Activated naive CD4-positive, alpha-beta T cell treated with Interleukin-2 at 50 U/mL for 16 hours (primary cell): ENCODE measurements at regions not wholly inside any gene's neighbourhood (a gene's known extent, or its start where the extent isn't known, plus 50 kb on each side); places are given as distances from the start of the nearest gene placed in this dataset.

ENCODE experiments used
- DNase-seq: peaks from one replicate; pipeline ENCODE4 v3.0.0-alpha.2; 2020

GRCh38 chr5:39523821-39524220, 99.0 kb upstream of the DAB2 start:
- DNase-seq: no peak

- DNase-seq: no peak
Measured at GRCh38 chr5:39521940-39522590, 97.3 kb upstream of the DAB2 start.

- no peak for DNase-seq
Measured at GRCh38 chr5:39521098-39521860, 96.5 kb upstream of the DAB2 start.

GRCh38 chr5:39520232-39520572, 95.4 kb upstream of the DAB2 start:
- DNase-seq: no peak

- no peak for DNase-seq
Measured at GRCh38 chr5:39519566-39520231, 94.9 kb upstream of the DAB2 start.

GRCh38 chr5:39519079-39519478, 94.3 kb upstream of the DAB2 start:
- DNase-seq: no peak

- no peak for DNase-seq
Measured at GRCh38 chr5:39518516-39518915, 93.7 kb upstream of the DAB2 start.

GRCh38 chr5:39517800-39518199, 93.0 kb upstream of the DAB2 start:
- DNase-seq: no peak

- no peak for DNase-seq
Measured at GRCh38 chr5:39515881-39516280, 91.1 kb upstream of the DAB2 start.

- no peak for DNase-seq
Measured at GRCh38 chr5:39513236-39513635, 88.5 kb upstream of the DAB2 start.

GRCh38 chr5:39506211-39506610, 81.4 kb upstream of the DAB2 start:
- no peak for DNase-seq

- DNase-seq: no peak
Measured at GRCh38 chr5:39505791-39506190, 81.0 kb upstream of the DAB2 start.

GRCh38 chr5:39505363-39505762, 80.6 kb upstream of the DAB2 start:
- DNase-seq: no peak

GRCh38 chr5:39503155-39503554, 78.4 kb upstream of the DAB2 start:
- DNase-seq: no peak

- no peak for DNase-seq
Measured at GRCh38 chr5:39502704-39503103, 77.9 kb upstream of the DAB2 start.

GRCh38 chr5:39501397-39501796, 76.6 kb upstream of the DAB2 start:
- DNase-seq: no peak

GRCh38 chr5:39500551-39501175, 75.9 kb upstream of the DAB2 start:
- no peak for DNase-seq

- no peak for DNase-seq
Measured at GRCh38 chr5:39498278-39498952, 73.6 kb upstream of the DAB2 start.

- DNase-seq: no peak
Measured at GRCh38 chr5:39497322-39497721, 72.5 kb upstream of the DAB2 start.

GRCh38 chr5:39495227-39495626, 70.4 kb upstream of the DAB2 start:
- no peak for DNase-seq

- no peak for DNase-seq
Measured at GRCh38 chr5:39494534-39494933, 69.8 kb upstream of the DAB2 start.

GRCh38 chr5:39494107-39494510, 69.3 kb upstream of the DAB2 start:
- DNase-seq: no peak

GRCh38 chr5:39491210-39491609, 66.4 kb upstream of the DAB2 start:
- DNase-seq: no peak
